SK-N-SH (cell line): ENCODE measurements at regions not wholly inside any gene's neighbourhood (a gene's known extent, or its start where the extent isn't known, plus 50 kb on each side); places are given as distances from the start of the nearest gene placed in this dataset.

Source experiments
- POLR2AphosphoS5 ChIP-seq: IDR thresholded peaks from 2 replicates; pipeline ENCODE4 v1.6.1; 2012; ENCODE audit warnings: low read depth, low read length
- TAF1 ChIP-seq: IDR thresholded peaks from 2 replicates; pipeline ENCODE4 v1.6.1; 2012; ENCODE audit warnings: low read depth, mild to moderate bottlenecking, low read length, moderate library complexity, borderline replicate concordance

DNA sequence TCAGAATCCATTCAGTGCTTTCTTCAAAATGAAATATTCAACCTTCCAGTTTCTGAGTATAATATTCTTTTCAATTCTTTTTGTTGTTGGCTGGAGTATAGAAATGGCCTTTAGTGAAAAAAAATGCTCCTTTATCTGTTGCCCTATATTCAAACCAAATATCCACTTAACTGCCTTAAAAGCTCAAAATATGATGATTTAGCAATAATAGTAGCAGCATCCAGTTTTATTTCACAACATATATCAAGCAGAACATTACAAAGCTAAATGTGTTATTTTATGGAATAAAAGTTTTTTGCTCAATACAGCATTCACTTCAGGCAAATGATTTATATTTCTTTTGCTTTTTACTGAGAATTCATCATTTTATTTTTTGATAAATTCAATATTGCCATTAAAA lies 322.4 kb upstream of the EYS start:
- TF ChIP-seq TAF1: no peak
- TF ChIP-seq POLR2AphosphoS5: no peak
